IPS-15b (cell line): ENCODE measurements at regions not wholly inside any gene's neighbourhood (a gene's known extent, or its start where the extent isn't known, plus 50 kb on each side); places are given as distances from the start of the nearest gene placed in this dataset.

Experiments used
- H3K27me3 ChIP-seq: one replicate; pipeline ENCODE4 v1.6.1; 2013; ENCODE audit warnings: low read length; ENCODE audit not compliant: control insufficient read depth, insufficient read depth
- H3K36me3 ChIP-seq: one replicate; pipeline ENCODE4 v1.6.1; 2013; ENCODE audit warnings: low read length; ENCODE audit not compliant: control insufficient read depth, insufficient read depth
- H3K4me1 ChIP-seq: one replicate; pipeline ENCODE4 v1.6.1; 2013; ENCODE audit warnings: mild to moderate bottlenecking, low read length; ENCODE audit not compliant: control insufficient read depth, insufficient read depth
- H3K4me3 ChIP-seq: one replicate; pipeline ENCODE4 v1.5.1; 2013; ENCODE audit warnings: low read depth, low read length
- H3K9ac ChIP-seq: one replicate; pipeline ENCODE4 v1.6.1; 2013; ENCODE audit warnings: low read depth, mild to moderate bottlenecking, low read length
- H3K9me3 ChIP-seq: one replicate; pipeline ENCODE4 v1.6.1; 2013; ENCODE audit warnings: mild to moderate bottlenecking, low read length; ENCODE audit not compliant: control insufficient read depth, insufficient read depth

GRCh38 chr5:3684771-3685354 lies 89.2 kb downstream of the IRX1 start:
- no peak overlapping the region for H3K4me3 ChIP-seq
- no peak overlapping the region for H3K9ac ChIP-seq
- H3K36me3 ChIP-seq: no peaks in the 10 kb centered on the region
- H3K4me1 ChIP-seq: no peaks in the 10 kb centered on the region
- H3K27me3 ChIP-seq: no peaks in the 10 kb centered on the region
- H3K9me3 ChIP-seq: no peaks in the 10 kb centered on the region

DNA sequence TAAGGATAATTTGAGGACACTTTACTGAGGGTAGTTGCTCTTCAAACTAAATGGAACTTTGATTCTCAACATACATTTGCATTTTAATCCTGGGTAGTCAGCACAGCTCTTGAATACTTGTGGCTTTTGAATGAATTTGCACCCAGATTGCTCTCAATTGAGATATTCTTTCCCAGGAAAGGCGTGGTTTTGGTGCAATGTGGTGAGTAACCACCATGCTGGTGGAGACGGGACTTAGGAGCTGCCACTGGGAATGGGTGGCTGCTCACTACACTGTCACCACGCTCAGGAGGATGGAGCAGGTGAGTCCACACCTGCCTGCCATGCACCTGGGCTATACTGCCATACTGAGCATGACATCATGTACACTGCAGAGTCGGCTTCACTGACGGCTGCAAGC lies 99.2 kb downstream of the IRX1 start:
- no peaks in the 10 kb centered on the region for H3K27me3 ChIP-seq
- H3K9me3 ChIP-seq: no peaks in the 10 kb centered on the region
- no peaks in the 10 kb centered on the region for H3K36me3 ChIP-seq
- H3K4me1 ChIP-seq: no peaks in the 10 kb centered on the region
- H3K4me3 ChIP-seq: no peak overlapping the region
- no peak overlapping the region for H3K9ac ChIP-seq

DNA sequence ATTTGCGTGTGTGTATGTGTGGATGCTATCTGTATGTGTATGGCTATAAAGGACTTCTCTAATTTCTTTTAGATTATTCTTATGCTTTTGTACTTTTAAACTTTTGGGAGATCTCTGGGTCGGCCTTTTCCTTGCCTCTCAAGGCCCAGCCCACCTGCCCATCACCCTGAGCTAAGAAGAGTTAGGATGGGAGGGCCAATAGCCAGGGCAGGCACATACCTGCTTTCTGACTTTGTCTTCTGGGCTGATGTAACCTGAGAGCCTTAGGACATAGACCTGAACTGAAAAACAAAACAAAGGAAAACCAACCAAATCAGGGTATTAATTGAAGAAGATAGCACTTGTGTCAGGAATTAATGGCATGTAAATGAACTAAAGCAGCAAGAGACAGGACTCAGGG lies 100.2 kb downstream of the IRX1 start:
- Histone ChIP-seq H3K9ac (no peak overlapping the region), H3K27me3 (no peaks in the 10 kb centered on the region)

GRCh38 chr5:3698412-3698811 lies 102.8 kb downstream of the IRX1 start:
- Histone ChIP-seq H3K4me3 (no peak overlapping the region), H3K9ac (no peak overlapping the region), H3K36me3 (no peaks in the 10 kb centered on the region), H3K9me3 (no peaks in the 10 kb centered on the region), H3K27me3 (no peaks in the 10 kb centered on the region), H3K4me1 (no peaks in the 10 kb centered on the region)

More for the DNA sequence above, 100.2 kb downstream of the IRX1 start:
- Histone ChIP-seq H3K36me3 (no peaks in the 10 kb centered on the region), H3K9me3 (no peaks in the 10 kb centered on the region), H3K4me1 (no peaks in the 10 kb centered on the region), H3K4me3 (no peak overlapping the region)

- Histone ChIP-seq H3K9me3 (no peaks in the 10 kb centered on the region), H3K4me3 (no peak overlapping the region), H3K27me3 (no peaks in the 10 kb centered on the region), H3K4me1 (no peaks in the 10 kb centered on the region), H3K36me3 (no peaks in the 10 kb centered on the region), H3K9ac (no peak overlapping the region)
Measured at GRCh38 chr5:3701694-3702093, 106.1 kb downstream of the IRX1 start.

GRCh38 chr5:3704661-3705060 lies 109.0 kb downstream of the IRX1 start:
- peaks cover 7% of the 10 kb centered on the region for H3K4me1 ChIP-seq
- H3K27me3 ChIP-seq: no peaks in the 10 kb centered on the region
- no peak overlapping the region for H3K4me3 ChIP-seq
- H3K36me3 ChIP-seq: no peaks in the 10 kb centered on the region
- no peak overlapping the region for H3K9ac ChIP-seq
- H3K9me3 ChIP-seq: no peaks in the 10 kb centered on the region

GRCh38 chr5:3709068-3709716 lies 113.6 kb downstream of the IRX1 start:
- Histone ChIP-seq H3K27me3 (no peaks in the 10 kb centered on the region), H3K36me3 (no peaks in the 10 kb centered on the region), H3K9ac (no peak overlapping the region), H3K4me1 (peaks cover 13% of the 10 kb centered on the region), H3K4me3 (peak overlapping the region; percentile 16), H3K9me3 (no peaks in the 10 kb centered on the region)

DNA sequence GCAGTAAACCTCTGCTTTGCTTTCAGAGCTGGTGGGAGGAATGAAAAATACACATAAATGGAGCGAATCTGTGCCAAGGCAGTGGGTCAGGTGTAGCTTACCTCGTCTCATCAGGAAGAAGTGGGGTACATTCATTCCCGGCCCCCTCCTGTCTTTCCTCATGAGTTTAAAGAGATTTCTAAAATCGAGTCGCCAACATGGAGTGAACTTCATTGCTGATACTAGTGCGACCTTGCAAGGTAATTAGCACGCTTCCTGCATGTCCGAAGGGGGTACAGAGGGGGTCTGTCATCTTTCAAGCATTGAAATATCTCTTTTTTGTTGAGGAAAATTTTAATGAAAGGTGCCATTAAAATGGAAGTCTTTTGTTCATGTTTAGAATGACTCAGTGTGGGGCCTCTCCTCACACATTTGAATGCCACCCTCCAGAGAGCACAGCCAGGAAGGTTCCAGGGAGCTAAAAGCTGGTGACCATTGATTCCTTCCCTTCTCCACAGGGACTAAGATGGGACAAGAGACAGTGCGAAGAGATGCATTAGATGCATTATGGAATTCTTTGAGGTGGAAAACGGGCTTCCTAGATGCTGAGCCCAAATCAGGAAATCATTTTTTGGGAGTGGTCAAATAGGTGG lies 114.2 kb downstream of the IRX1 start:
- H3K36me3 ChIP-seq: no peaks in the 10 kb centered on the region
- H3K27me3 ChIP-seq: no peaks in the 10 kb centered on the region
- H3K9me3 ChIP-seq: no peaks in the 10 kb centered on the region
- H3K4me1 ChIP-seq: peaks cover 13% of the 10 kb centered on the region
- H3K4me3 ChIP-seq: peak overlapping the region; percentile 16
- no peak overlapping the region for H3K9ac ChIP-seq

DNA sequence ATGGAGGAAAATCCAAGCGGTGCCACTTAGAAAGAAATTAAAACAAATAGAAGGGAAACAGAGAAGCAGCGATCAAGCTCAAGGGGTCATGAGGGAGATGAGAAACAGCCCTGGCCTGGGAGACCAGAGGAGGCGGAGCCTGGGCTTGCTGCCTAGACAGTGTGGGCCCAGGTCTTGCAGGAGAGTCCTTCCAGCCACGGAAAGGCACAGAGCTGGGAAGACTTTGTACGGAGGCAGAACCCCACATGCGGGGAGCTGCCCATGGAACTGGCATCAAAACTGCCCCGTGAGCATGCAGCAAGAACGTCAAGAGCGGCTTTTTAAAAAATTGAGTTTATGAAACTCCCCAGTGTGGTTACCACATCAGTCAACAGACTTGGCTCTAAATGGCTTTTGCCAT lies 119.4 kb downstream of the IRX1 start:
- no peaks in the 10 kb centered on the region for H3K36me3 ChIP-seq

DNA sequence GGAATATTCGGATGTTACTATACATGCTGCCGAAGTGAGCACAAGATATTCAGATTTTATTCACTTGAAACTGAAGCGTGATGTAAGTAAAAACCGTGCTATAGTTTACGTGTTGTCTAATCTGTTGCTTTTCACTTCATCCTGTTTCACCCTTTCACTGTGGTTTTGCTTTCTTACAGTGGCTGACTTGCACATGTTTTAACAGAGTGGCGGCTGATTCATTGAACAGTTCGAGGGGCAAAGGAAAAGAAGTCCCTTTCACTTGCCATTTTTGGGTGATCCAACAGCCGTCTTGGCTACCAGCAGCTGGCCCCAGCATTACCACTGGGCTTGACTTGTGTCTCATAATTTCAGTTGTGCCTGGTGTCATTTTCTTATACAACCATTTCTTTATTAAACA lies 134.0 kb downstream of the IRX1 start:
- H3K27me3 ChIP-seq: no peaks in the 10 kb centered on the region
- no peaks in the 10 kb centered on the region for H3K9me3 ChIP-seq
- no peak overlapping the region for H3K4me3 ChIP-seq
- H3K4me1 ChIP-seq: no peaks in the 10 kb centered on the region
- H3K36me3 ChIP-seq: no peaks in the 10 kb centered on the region
- H3K9ac ChIP-seq: no peak overlapping the region

More for the DNA sequence above, 119.4 kb downstream of the IRX1 start:
- Histone ChIP-seq H3K9me3 (no peaks in the 10 kb centered on the region), H3K4me3 (no peak overlapping the region), H3K27me3 (no peaks in the 10 kb centered on the region), H3K9ac (no peak overlapping the region), H3K4me1 (peaks cover 3% of the 10 kb centered on the region)

GRCh38 chr5:3734632-3735031 lies 139.0 kb downstream of the IRX1 start:
- H3K4me3 ChIP-seq: no peak overlapping the region
- H3K9me3 ChIP-seq: no peaks in the 10 kb centered on the region
- H3K36me3 ChIP-seq: no peaks in the 10 kb centered on the region
- H3K27me3 ChIP-seq: no peaks in the 10 kb centered on the region
- H3K4me1 ChIP-seq: no peaks in the 10 kb centered on the region
- no peak overlapping the region for H3K9ac ChIP-seq

DNA sequence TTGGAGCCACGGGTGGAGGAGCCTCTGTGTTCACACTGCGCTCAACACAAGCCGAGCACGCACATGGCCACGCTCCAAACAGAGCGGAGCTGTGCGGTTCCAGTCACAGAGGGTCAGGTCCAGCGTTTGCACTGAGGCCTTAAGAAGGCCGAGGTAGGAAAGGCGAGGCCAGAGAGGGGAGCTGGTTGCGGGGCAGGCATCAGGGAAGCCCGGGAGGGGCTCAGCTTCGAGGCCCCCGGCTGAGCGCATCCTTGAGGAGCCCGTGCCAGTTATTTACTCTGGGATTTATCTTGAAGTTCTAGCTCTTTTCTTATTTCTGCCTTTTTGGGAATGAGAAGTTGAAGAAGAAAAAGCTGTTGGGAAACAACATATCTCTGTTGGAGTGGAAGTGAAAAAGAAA lies 140.8 kb downstream of the IRX1 start:
- H3K9me3 ChIP-seq: no peaks in the 10 kb centered on the region
- H3K36me3 ChIP-seq: no peaks in the 10 kb centered on the region
- no peaks in the 10 kb centered on the region for H3K27me3 ChIP-seq
- H3K9ac ChIP-seq: no peak overlapping the region
- no peak overlapping the region for H3K4me3 ChIP-seq
- no peaks in the 10 kb centered on the region for H3K4me1 ChIP-seq
